HG02981 (cell line): ENCODE measurements at regions not wholly inside any gene's neighbourhood (a gene's known extent, or its start where the extent isn't known, plus 50 kb on each side); places are given as distances from the start of the nearest gene placed in this dataset.
"Not testable (repeated sequence)": the region's sequence is repeated elsewhere in the genome, so short reads cannot be mapped to it uniquely, and the experiment has no call there.

ENCODE experiments used
- ATAC-seq: cut with Tn5 transposase; IDR thresholded peaks from one replicate; pipeline ENCODE4 v1.9.1; 2021; ENCODE audit warnings: mild to moderate bottlenecking, moderate library complexity; ENCODE audit not compliant: unreplicated experiment

DNA sequence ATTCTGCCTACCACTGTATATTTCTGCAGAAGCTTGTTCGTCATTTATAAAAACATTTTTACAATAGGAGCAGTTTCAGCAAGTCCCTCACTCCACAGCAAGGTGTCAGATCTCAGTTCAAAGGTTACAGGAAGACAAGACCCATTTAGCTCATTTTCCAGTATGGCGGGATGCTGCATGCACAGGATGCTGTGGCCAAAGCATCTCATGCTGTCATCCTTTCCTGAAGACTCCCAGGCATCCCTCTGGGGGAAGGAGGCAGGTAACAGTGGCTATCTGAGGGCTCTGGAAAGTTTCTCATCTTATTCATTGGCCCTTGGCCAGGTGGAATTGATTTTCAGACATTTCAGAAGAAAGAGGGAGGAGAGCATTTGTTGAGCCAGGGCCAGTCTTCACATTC, 539.3 kb upstream of the CDH5 start:
- no peak for ATAC-seq

DNA sequence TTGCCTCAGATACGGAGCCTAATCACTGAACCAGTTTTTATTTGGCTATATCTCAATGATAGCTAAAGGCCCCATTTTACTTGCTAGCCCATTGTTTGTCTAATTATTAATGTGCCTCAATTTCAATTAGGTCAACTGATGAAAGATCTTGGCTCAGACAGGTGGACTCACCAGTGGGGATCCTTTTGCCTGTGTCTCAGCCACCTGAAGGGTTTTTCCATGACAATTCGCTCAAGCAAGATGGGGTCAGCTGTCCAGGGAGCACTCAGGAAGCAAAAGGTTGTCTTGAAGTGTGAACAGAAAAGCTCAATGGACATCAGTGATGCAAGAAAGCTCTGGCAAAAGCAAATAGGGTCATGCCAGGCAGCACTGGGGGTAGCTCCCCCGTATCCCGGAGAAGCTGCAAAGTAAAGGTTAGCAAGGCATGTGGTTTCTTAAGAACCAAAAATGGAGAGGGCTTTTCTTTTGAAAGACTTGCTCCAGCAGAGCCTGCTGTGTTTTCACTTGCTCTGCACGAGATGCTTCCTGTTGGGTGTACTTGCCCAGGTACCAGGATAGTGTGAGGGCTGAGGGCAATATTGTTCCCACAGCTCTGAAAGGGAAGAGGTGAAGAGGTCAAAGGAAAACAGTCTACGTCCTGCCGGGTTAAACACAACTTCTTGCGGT, 541.2 kb upstream of the CDH5 start:
- ATAC-seq = no peak

DNA sequence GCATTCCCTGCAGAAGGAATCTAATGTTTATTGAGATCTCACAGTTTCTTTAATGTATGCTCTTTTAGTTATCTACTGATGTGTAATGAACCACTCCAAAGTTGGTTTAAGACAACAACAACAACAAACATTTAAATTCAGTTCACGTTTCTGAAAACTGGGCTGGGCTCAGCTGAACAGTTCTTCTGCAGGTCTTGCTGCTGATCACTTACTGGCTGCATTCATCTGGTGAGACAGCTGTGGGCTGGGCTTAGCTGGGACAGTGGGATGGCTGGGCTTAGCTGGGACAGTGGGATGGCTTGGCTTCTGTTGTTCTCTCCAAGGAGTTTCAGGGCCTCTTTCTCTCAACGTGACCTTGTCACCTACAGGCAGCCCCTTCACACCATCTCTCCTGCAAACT, 544.3 kb upstream of the CDH5 start:
- no peak for ATAC-seq

DNA sequence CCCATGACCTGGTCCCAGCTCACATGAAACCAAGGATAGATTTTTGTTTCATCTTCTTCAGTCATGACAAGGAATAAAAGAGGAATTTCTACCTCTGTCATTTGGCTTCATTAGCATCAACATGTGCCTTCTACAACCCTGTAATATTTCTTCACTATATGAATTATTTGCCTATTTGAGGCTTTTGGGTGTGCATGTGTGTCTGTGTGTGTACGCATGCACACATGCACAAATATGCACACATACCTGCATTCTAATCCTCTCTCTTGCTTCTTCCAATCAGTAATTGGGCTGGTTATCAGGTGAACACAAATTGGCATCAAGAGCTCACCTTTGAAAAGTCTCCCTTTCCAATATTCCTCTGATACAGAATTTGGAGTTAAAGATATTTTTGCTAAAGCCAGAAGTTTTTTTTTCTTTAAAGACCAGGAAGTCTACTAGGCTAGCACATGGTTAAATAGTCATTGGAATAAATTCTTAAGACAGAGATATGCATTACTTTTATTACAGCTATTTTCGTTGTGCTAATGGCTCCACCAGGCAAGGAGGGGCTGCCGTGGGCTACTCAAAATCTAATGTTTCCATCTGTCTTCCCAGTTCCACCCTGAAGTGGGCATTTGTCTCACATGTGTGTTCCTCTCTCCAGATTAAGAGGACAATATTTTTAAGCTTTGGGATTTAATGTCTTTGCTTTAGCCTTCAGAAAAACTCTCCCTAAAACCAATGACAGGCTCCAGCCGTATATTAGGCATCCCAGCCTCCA, 547.2 kb upstream of the CDH5 start:
- no peak for ATAC-seq

DNA sequence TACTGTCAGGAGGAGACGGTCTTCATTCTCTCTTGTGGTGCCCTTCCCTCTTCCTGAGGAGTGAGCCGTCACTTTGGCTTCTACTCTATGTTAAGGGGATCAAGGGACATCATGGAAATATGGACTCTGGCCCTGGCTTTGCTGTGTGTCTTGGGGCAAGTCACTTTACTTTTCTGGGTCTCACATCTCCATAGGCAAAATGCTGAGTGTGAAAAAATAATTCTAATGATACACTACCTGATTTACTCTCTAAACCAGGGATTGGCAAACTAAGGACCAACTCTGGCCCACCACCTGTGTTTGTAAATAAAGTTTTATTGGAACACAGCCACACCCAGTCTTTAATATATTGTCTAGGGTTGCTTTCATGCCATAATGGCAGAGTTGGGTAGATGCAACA, 548.7 kb upstream of the CDH5 start:
- no peak for ATAC-seq

DNA sequence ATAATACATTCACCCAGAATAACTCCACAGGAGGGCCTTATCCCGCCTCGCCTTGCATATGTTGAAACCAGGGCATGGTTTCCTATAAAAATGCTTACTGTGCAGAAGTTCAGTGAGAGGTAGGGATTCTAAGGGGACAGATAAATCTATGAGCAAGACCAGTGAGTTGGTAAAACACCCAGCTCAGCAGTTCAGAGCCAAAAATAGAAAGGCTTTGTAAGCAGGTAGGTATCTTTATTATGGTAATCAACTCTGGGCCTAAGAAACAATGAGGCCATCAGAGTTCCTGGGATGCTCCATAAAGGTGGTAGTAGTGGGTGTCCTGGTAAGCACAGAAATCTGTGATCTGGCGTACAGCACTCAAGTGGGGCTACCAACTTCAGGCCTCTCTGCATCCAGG, 549.4 kb upstream of the CDH5 start:
- no peak for ATAC-seq

DNA sequence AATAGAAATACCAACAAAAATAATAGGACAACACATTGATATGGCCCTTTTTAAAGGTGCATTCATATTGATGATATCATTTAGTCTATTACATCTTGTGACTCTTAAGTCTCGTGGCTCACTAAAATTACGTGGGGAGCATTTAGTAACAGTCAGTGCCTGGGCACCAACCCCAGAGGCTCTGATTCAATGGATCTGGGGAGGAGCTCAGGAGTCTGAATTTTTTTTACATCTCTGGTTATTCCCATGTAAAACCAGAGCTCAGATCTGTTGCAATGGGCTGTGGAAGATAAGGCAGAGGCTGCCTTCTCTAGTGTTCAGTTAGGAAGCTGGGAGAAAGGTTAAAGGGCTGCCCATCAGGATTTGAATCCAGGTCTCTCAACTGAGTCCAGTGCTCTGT, 549.9 kb upstream of the CDH5 start:
- ATAC-seq = no peak

DNA sequence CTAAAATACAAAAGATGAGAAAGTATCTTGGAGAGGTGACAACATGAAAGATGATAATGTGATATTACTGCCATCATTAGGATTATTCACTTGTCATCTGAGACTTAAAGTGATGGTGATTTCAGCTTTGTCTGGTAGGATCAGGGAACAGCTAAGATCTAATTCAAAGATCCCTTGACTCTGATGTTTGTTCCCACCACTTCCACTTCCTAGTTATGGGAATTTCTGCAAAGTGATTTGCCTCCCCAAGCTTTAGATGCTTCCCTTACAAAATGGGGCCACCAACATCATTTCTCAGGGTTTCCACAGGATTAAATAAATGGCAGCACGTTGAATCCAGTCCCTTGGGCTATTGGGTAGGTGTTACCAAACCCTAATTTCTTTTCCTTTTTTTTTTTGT, 550.8 kb upstream of the CDH5 start:
- no peak for ATAC-seq

DNA sequence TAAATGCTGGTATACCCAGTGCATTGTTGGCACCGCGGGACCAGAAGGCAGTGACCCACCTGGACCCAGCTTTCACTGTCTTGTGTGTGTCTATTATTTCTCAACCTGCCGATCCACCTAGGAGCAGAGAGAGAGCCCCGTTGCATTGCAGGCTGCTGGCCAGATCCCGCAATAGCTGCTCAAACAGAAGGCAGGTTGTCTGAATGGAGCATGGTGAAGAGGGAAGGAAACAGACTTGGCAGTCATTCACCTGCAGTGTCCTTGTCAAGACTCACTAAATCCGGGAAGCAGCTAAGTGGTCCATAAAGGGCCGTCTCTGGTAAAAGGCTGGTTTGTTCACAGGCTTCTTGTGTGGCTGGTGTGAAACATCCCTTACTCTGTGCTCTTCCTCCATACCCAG, 552.6 kb upstream of the CDH5 start:
- ATAC-seq = not testable (repeated sequence)

DNA sequence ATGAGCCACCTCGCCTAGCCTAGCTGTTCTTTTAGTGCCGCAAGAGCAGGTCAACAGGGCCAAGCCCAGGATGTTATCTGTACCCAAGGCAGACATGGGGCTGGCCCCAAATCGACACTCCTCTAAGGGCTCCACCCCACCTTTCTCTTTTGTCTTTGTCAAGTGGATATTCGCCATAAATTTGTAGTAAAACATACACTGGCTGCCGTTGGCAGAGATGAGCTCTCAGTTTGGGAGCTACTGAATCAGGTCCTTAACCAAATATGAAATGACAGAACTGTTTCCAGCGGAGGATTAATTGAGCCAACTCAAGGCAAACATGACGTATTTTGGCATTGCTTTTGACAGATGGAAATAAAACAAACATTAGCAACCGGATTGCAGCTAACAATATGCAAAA, 556.9 kb upstream of the CDH5 start:
- no peak for ATAC-seq

DNA sequence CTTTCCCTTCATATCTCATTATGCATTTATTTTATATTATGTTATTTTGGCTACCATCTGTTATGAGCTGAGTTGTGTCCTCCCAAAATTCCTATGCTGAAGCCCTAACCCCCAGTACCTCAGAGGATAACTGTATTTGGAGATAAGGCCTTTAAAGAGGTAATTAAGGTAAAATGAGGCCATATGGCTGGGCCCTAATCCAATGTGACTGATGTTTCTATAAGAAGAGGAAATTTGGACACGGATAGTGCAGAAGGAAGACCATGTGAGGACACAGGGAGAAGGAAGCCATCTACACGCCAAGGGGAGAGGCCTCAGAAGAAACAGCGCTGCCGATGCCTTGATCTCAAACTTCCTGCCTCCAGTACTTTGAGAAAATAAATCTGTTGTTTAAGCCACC, 557.7 kb upstream of the CDH5 start:
- ATAC-seq = no peak

DNA sequence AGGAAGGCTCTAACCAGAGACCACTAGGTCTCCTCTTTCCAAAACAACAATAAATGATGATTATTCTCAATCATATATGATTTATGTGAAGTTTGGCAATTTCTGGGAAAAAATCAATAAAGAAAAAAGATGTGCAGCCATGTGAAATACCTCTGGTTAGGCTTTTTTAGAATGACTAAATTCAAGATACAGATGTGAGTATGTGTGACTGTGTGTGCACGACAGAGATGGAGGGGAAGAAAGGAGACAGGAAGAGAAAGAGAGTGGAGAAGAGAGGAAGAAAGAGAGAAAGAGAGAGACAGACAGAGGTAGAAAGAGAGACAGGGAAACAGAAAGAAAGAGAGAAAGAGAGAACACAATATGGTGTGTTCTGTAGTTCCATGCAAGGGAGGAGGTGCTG, 558.6 kb upstream of the CDH5 start:
- no peak for ATAC-seq

DNA sequence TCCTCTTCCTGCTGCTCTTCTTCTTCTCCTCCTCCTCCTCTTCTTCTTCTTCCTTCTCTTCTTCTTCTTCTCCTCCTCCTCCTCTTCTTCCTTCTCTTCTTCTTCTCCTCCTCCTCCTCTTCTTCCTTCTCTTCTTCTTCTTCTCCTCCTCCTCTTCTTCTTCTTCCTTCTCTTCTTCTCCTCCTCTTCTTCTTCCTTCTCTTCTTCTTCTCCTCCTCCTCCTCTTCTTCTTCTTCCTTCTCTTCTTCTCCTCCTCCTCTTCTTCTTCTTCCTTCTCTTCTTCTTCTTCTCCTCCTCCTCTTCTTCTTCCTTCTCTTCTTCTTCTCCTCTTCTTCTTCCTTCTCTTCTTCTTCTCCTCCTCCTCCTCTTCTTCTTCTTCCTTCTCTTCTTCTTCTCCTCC, 560.8 kb upstream of the CDH5 start:
- ATAC-seq = not testable (repeated sequence)

DNA sequence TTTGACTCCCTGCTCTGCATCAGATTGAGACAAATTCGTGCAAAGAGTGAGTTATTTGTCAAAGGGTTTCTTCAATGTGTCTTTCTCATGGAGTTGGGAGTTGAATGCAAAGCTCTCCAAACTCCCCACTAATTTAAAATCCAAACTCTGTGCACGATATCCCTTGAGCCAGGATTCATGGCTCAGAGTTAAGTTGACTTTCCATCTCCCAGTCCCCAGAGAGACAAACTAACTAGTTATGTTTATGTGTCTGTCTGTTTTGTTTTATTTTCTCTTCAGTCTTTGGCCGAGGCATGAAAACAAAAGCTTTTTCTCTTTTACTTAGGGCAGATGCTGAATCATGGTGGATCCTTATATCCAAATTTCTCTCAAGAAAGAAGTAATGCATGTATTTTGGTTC, 570.0 kb upstream of the CDH5 start:
- ATAC-seq = no peak

DNA sequence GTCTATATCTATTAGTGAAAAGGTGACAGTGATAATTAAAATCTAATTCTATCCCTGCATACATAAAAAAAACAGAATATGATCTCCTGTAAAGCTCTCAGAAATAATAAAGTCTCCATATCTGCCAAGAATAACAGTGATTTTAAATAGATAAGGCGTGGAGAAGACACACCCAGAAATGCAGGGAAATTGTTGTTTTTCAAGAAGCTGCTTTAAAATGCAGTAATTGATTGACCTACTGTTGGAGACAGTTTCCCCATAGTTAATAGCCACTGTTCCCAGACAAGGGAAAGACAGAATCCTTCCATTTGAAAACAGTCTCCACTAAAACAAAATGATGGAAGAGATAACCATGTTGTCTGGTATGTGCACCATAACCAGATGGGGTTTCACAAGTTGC, 571.5 kb upstream of the CDH5 start:
- no peak for ATAC-seq

DNA sequence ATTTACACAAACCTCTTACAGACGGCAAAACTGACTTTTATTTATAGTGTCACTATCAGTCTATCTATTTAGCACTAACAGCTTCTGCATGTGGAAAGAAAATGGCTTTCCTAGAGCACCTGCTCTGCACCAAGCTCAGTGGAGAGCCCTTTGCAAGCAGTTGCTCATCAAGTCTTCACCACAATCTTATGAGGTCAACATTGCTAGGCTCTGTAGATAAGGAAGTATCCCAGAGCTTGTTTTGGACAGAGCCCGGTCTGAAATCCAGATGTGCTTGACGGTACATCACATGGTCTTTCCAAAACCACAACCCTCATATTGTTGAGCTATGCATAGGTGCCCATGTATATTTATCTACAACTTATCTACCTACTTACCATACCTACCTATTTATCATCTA, 572.7 kb upstream of the CDH5 start:
- no peak for ATAC-seq

DNA sequence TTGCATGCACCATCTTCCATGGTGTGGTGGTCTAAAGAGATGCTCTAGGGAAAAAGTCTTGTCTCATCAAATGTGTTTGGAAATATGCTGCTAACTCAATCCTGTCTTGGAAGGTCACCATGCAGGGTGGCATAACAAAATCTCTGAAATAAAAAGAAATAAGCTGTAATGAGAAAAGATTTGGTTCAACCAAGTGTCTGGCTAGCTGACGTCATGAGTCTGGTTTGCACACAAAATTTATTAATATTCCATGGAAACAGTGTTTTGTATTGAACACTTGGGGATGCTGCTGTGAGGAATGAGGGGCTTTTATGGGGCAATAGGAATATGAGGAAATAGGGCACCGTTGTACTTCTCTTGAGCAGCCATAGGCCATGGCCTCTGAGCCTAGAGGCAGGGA, 575.7 kb upstream of the CDH5 start:
- no peak for ATAC-seq

DNA sequence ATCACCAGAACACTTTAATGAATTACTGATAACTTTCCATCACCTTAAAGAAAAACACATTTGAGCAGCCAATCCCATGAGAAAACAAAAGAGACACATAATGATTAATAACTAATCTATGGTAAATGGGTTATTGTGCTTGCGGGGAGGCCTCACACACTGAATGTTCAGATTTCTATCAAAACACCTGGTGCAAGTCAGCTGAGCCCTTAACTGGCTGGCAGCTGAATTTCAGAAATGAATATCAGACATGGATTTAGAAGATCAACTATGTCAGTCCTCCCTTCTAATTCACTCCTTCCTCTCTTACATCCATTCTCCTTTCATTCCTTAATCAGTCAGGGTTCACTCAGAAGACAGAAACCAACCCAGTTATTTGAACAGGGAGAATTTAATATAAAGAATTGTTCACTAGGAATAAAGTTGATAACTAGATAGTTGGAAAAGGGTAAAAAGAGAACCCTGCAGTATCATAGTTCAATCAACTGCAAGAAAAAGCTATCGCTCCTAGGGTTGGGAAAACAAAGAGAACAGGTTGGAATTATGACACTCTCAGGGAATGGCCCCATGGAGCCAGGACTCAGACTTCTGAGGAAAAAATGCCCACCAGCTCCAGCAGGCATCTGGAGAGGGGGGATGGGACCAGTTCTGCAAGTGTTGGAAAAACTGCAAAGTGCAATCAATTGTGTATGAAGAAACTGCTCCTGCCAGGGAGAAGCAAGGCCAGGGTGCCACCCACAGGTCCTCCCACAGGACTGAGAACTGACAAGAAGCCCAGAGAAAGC, 577.1 kb upstream of the CDH5 start:
- ATAC-seq = no peak

DNA sequence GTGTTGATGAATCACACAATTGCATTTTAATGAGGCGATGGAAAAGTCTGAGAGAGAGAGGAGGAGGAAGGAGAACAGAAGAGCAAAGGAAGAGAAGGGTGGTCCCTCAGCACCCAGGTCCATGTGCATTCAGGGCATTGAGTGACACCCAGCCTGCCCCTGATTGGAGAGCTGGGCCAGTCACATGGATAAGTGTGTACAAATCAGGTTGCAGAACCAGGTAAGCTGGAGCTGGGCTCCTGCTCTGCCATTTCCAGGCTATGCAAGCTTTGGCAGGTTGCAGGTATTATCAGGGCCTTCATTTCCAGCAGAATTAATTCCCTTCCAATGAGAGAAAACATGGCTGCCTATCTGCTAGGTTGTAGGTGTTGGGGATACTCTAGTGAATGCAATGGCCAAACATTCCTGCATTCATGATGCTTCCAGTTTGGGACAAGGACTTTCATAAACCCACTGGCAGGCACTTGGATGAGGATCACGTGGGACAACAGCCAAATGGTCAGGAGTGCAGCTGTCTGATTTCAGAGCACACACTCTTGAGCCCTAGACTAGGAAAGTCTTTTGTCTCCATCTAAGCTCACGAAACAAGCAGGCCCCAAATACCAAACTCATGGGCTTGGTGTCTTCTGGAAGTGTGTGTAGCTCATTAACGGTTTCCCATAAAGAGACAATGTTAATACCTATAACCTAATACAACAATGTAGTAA, 577.9 kb upstream of the CDH5 start:
- no peak for ATAC-seq

DNA sequence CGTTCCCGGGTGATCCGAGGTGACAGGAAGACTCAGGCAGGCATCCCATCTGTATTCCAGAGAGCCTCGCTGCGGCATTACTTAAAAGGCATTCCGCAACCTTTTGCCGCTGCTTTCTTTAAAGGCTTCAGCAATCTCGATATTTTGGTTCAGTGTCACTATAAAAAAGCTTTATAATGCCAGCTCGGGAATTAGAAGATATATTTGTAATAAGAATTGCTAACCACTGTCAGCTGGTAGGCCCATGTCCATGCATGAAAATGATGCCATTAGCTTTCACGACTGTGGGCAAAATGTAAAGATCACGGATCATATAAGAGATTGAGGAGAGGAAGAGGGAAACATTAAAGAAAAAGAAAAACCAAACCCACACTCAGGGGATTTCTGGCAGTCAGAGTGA, 578.6 kb upstream of the CDH5 start:
- no peak for ATAC-seq

DNA sequence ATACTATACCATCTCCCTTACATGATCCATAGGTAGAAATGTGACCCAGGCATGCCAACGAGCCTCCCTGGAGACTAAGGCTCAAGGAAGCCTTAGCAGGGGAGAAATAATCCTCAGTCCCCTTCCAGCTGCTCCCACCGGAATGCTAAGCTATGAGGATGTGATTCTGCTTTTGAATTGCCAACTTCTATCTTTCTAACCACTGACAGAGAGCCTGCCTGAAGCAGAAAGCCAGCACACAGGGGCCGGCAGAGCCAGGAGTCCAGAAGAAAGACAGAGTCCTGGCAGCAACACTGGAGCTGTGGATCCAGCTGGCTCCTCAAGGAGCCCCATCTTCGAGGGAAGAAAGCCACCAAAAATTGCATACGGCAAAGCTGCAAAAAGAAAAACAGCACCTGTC, 579.6 kb upstream of the CDH5 start:
- no peak for ATAC-seq
